ENCODE measurements at regions not wholly inside any gene's neighbourhood (a gene's known extent, or its start where the extent isn't known, plus 50 kb on each side); places are given as distances from the start of the nearest gene placed in this dataset.

- H3K27me3 ChIP-seq (ENCODE audit: control insufficient read depth, insufficient read depth, low read length) = no peaks in the 10 kb centered on the region
- DNase-seq (ENCODE audit: low read depth) = no peak
- ChIA-PET CTCF (interaction anchor here (1.0 kb wide), 1 partner anchor 206 kb away, joined by 3 read pairs; no protein-coding TSS in a partner anchor), POLR2A (no interaction called here)
- no peaks in the 10 kb centered on the region for H3K36me3 ChIP-seq (ENCODE audit: control insufficient read depth, insufficient read depth, low read length)
- H3K4me3 ChIP-seq (ENCODE audit: low read depth, low read length) = no peak overlapping the region
- no peak for TF ChIP-seq CTCF (IDR thresholded peaks at IDR 0.05; ENCODE audit: insufficient read depth, low read depth, low read length)
These were observed 374.3 kb downstream of the SPRY1 start for GRCh38 chr4:123770884-123771283.

- no peak overlapping the region for H3K4me3 ChIP-seq (ENCODE audit: low read depth, low read length)
- TF ChIP-seq CTCF (IDR thresholded peaks at IDR 0.05; ENCODE audit: insufficient read depth, low read depth, low read length) = no peak
- no peaks in the 10 kb centered on the region for H3K27me3 ChIP-seq (ENCODE audit: control insufficient read depth, insufficient read depth, low read length)
- H3K36me3 ChIP-seq (ENCODE audit: control insufficient read depth, insufficient read depth, low read length) = no peaks in the 10 kb centered on the region
- ChIA-PET CTCF (no interaction called here), POLR2A (no interaction called here)
- DNase-seq (ENCODE audit: low read depth) = no peak
These were observed 379.7 kb downstream of the SPRY1 start for GRCh38 chr4:123776267-123776666.

- POLR2A ChIA-PET = no interaction called here
- CTCF ChIA-PET = interaction anchor here (0.7 kb wide), 1 partner anchor 59 kb away, joined by 3 read pairs; no protein-coding TSS in a partner anchor
- no peak overlapping the region for H3K4me3 ChIP-seq (ENCODE audit: low read depth, low read length)
- no peak for TF ChIP-seq CTCF (IDR thresholded peaks at IDR 0.05; ENCODE audit: insufficient read depth, low read depth, low read length)
- H3K36me3 ChIP-seq (ENCODE audit: control insufficient read depth, insufficient read depth, low read length) = no peaks in the 10 kb centered on the region
- no peak for DNase-seq (ENCODE audit: low read depth)
- H3K27me3 ChIP-seq (ENCODE audit: control insufficient read depth, insufficient read depth, low read length) = no peaks in the 10 kb centered on the region
These were observed 380.8 kb downstream of the SPRY1 start for GRCh38 chr4:123777373-123777772.

- TF ChIP-seq CTCF (IDR thresholded peaks at IDR 0.05; ENCODE audit: insufficient read depth, low read depth, low read length) = no peak
- ChIA-PET POLR2A (no interaction called here), CTCF (no interaction called here)
- DNase-seq (ENCODE audit: low read depth) = no peak
- no peaks in the 10 kb centered on the region for H3K36me3 ChIP-seq (ENCODE audit: control insufficient read depth, insufficient read depth, low read length)
- no peaks in the 10 kb centered on the region for H3K27me3 ChIP-seq (ENCODE audit: control insufficient read depth, insufficient read depth, low read length)
- H3K4me3 ChIP-seq (ENCODE audit: low read depth, low read length) = no peak overlapping the region
These were observed 386.7 kb downstream of the SPRY1 start for GRCh38 chr4:123783151-123783790.

GRCh38 chr4:123783921-123784320 lies 387.3 kb downstream of the SPRY1 start:
- no peak for TF ChIP-seq CTCF (IDR thresholded peaks at IDR 0.05; ENCODE audit: insufficient read depth, low read depth, low read length)
- CTCF ChIA-PET = interaction anchor here (0.6 to 1.0 kb wide), 3 partner anchors 11 to 217 kb away, joined by 3 read pairs; no protein-coding TSS in a partner anchor
- no peaks in the 10 kb centered on the region for H3K36me3 ChIP-seq (ENCODE audit: control insufficient read depth, insufficient read depth, low read length)
- no peaks in the 10 kb centered on the region for H3K27me3 ChIP-seq (ENCODE audit: control insufficient read depth, insufficient read depth, low read length)
- H3K4me3 ChIP-seq (ENCODE audit: low read depth, low read length) = no peak overlapping the region
- POLR2A ChIA-PET = no interaction called here
- peak; percentile 27 for DNase-seq (ENCODE audit: low read depth)
